Inferior parietal cortex (tissue), 1 donor: ENCODE measurements at regions not wholly inside any gene's neighbourhood (a gene's known extent, or its start where the extent isn't known, plus 50 kb on each side); places are given as distances from the start of the nearest gene placed in this dataset.
A peak's percentile ranks its signal among the peaks of the same experiment; 100 is the strongest.

ENCODE experiments used
- DNase-seq: peaks from one replicate; pipeline ENCODE4 v3.0.0-alpha.2; 2016; ENCODE audit errors: extremely low spot score

- DNase-seq, result no peak
These were observed 50.4 kb upstream of the GGTA1 start for GRCh38 chr9:121550041-121550440.

GRCh38 chr9:121550569-121551512 is 51.2 kb upstream of the GGTA1 start:
- DNase-seq, result peak; percentile 83

GRCh38 chr9:121551985-121552753 is 52.5 kb upstream of the GGTA1 start:
- DNase-seq, result no peak

GRCh38 chr9:121556082-121556481 is 56.4 kb upstream of the GGTA1 start:
- no peak for DNase-seq

GRCh38 chr9:121556580-121556979 is 56.9 kb upstream of the GGTA1 start:
- no peak for DNase-seq

- no peak for DNase-seq
These were observed 58.2 kb upstream of the GGTA1 start for GRCh38 chr9:121557581-121558447.

GRCh38 chr9:121558473-121558872 is 58.8 kb upstream of the GGTA1 start:
- DNase-seq, result no peak

GRCh38 chr9:121559183-121559582 is 59.5 kb upstream of the GGTA1 start:
- no peak for DNase-seq

GRCh38 chr9:121560921-121561320 is 61.3 kb upstream of the GGTA1 start:
- DNase-seq, result no peak

GRCh38 chr9:121561385-121562222 is 62.0 kb upstream of the GGTA1 start:
- no peak for DNase-seq

- no peak for DNase-seq
These were observed 62.7 kb upstream of the GGTA1 start for GRCh38 chr9:121562301-121562700.

- no peak for DNase-seq
These were observed 63.8 kb upstream of the GGTA1 start for GRCh38 chr9:121563425-121563824.

GRCh38 chr9:121563881-121564460 is 64.3 kb upstream of the GGTA1 start:
- DNase-seq, result no peak

- DNase-seq, result no peak
These were observed 65.0 kb upstream of the GGTA1 start for GRCh38 chr9:121564504-121565260.

- peak; percentile 57 for DNase-seq
These were observed 67.1 kb upstream of the GGTA1 start for GRCh38 chr9:121566481-121567465.

GRCh38 chr9:121567500-121568342 is 68.1 kb upstream of the GGTA1 start:
- no peak for DNase-seq
